ENCODE measurements at regions not wholly inside any gene's neighbourhood (a gene's known extent, or its start where the extent isn't known, plus 50 kb on each side); places are given as distances from the start of the nearest gene placed in this dataset.

DNA sequence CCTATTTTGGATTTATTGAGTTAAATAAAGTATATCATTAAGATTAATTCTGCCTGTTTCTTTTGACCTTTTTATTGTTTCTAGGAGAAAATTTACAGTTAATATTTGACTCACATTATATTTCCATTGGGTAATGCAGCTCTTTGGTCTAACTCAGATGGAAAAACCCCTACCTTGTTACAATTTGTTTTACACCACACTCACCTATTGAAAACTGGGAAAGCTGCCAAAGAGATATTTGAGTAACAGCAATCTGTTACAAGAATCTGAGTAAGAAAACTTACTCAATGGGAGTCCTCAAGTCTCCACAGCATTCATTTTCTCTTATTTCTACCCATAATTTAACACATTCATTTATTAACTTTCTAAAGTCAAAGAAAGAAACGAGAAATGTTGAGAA, 108.0 kb upstream of the TLL1 start:
- Mint-ChIP-seq H3K27me3 (ENCODE audit: low read depth) (no peaks in the 10 kb centered on the region), H3K9me3 (no peaks in the 10 kb centered on the region), H3K4me1 (ENCODE audit: low read depth) (no peaks in the 10 kb centered on the region), H3K27ac (no peak overlapping the region), H3K4me3 (no peak overlapping the region), H3K36me3 (ENCODE audit: low read depth) (no peaks in the 10 kb centered on the region)
- DNase-seq (ENCODE audit: low spot score) = no peak

DNA sequence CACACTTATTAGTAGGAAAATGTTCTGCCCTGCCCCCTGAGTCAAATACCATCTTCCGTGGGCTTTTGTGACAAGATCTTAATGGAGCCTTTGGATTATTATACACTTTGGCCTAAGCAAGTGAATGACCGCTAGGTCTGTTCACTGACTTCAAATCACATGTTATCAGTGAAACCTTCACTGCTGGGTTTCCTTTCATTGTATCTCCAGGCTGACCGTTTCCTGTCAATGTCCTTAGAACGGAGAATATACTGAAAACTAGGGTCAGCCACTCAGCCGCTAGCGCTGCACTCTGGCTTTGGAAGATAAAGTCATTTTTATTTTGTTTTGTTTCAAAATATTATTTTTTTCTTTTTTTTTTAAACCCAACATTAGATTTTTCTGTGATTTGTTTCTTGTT, 107.0 kb upstream of the TLL1 start:
- Mint-ChIP-seq H3K4me3 (no peak overlapping the region), H3K27ac (no peak overlapping the region), H3K36me3 (ENCODE audit: low read depth) (no peaks in the 10 kb centered on the region), H3K27me3 (ENCODE audit: low read depth) (no peaks in the 10 kb centered on the region), H3K9me3 (no peaks in the 10 kb centered on the region), H3K4me1 (ENCODE audit: low read depth) (no peaks in the 10 kb centered on the region)
- no peak for DNase-seq (ENCODE audit: low spot score)

DNA sequence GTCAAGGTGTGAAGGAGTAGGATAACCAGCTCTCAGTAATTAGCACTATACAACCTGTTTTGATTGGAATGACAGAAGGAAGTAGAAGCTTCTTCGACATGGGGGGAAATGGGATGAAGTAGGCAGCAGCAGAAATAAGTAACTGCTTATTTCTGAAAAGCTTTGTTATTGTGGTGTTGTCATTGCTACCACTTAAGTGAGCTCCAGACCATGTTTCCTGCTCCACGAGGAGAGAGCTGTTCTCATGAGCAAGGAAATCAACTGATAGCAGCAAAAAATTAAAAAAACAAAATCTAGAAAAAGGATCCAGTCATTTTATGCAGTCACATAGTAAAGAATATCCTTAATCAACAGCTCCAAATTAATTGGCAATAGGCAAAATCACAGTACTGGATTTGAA, 106.1 kb upstream of the TLL1 start:
- Mint-ChIP-seq H3K9me3 (no peaks in the 10 kb centered on the region), H3K27ac (no peak overlapping the region), H3K4me3 (no peak overlapping the region), H3K27me3 (ENCODE audit: low read depth) (no peaks in the 10 kb centered on the region), H3K36me3 (ENCODE audit: low read depth) (no peaks in the 10 kb centered on the region), H3K4me1 (ENCODE audit: low read depth) (no peaks in the 10 kb centered on the region)
- DNase-seq (ENCODE audit: low spot score) = no peak

DNA sequence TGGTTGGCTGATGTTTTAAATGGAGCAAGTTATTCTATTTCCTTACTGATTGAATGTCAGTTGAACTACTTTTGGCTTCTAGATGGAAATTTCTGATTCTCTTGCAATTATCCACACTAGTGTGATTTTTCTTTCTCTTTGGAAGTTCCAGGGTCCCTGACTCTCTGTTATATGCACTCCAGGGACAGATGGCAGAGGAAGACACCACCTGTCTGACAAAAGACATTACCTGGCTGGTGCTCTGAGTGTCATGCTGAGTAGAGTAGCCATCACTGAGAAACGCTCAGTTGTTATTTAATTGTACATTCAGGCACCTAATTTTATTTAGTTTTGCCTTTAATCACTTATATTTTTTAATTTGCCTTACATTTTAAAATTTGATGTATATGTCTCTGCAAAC, 105.4 kb upstream of the TLL1 start:
- Mint-ChIP-seq H3K27me3 (ENCODE audit: low read depth) (no peaks in the 10 kb centered on the region), H3K36me3 (ENCODE audit: low read depth) (no peaks in the 10 kb centered on the region), H3K4me1 (ENCODE audit: low read depth) (no peaks in the 10 kb centered on the region), H3K27ac (no peak overlapping the region), H3K4me3 (no peak overlapping the region), H3K9me3 (no peaks in the 10 kb centered on the region)
- DNase-seq (ENCODE audit: low spot score) = no peak

DNA sequence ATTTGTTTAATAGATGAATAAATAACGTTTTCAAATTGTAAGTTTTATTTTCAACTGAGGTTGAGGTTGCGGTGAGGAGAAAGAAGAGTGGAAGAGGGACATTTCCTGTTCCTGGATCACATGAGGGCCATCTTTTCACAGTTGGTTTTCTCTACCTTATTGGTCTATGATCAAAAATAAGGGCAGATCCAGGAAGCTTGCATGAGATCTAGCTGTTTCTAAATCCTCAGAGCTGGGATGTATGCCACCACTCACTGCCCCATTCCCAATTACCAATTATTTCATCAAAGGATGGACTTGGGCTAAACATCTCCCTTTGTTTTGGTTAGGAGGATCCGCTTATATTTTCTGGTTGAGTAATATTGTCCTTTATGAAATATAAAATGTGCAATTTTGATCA, 104.8 kb upstream of the TLL1 start:
- Mint-ChIP-seq H3K4me3 (no peak overlapping the region), H3K27ac (no peak overlapping the region), H3K4me1 (ENCODE audit: low read depth) (no peaks in the 10 kb centered on the region), H3K9me3 (no peaks in the 10 kb centered on the region), H3K36me3 (ENCODE audit: low read depth) (no peaks in the 10 kb centered on the region), H3K27me3 (ENCODE audit: low read depth) (no peaks in the 10 kb centered on the region)
- no peak for DNase-seq (ENCODE audit: low spot score)

DNA sequence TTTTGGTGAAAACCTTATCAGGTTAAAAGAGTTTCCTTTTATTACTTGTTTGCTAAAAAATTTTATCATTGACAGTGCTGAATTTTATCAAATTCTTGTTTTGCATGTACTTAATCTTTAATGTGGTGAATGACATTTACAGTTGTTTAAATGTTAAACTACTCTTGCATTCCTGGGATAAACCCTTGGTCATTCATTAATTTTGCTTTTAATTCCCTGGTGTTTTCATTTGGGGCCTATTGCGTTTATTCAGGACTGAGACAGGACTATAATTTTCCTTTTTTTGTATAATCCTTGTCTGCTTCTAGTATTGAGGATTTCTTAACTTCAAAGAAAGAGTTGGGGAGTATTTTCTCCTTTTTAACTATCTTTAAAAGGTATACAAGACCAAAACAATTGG, 98.7 kb upstream of the TLL1 start:
- no peaks in the 10 kb centered on the region for H3K27me3 Mint-ChIP-seq (ENCODE audit: low read depth)
- no peaks in the 10 kb centered on the region for H3K36me3 Mint-ChIP-seq (ENCODE audit: low read depth)
- no peak overlapping the region for H3K4me3 Mint-ChIP-seq
- DNase-seq (ENCODE audit: low spot score) = no peak
- no peak overlapping the region for H3K27ac Mint-ChIP-seq
- H3K4me1 Mint-ChIP-seq (ENCODE audit: low read depth) = no peaks in the 10 kb centered on the region
- H3K9me3 Mint-ChIP-seq = no peaks in the 10 kb centered on the region

DNA sequence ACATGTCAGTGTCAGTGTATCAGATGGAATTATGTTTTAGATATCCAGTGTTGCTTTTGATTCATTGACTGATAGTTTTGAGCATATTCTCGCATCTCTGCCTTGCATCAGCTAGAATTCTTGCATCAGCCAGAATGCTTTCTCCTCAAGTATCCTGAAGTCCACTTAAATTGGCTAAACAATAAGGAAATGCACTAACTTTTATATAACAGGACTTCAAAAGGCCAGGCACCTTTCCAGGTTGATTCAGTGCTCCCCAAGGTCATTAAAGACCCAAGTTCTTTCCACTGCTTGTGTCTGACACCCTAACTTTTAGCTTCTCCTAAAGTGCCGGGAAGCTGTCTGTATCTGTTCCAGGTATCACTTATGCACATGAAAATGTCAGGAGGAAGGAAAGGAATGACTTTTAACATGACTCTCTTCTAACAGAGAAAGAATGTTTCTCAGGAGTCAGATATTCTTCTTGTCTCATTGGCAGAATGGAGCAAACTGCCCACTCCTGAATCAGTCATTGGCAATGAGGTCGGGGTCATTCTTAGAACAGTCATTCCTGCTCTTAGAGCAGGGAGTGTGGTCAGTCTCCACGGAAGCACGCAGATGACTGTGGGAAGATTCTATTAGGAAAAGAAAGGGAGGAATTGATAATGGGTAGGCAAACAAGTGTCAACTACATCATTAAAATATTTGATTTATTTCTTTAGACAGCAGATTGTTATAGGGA, 92.9 kb upstream of the TLL1 start:
- Mint-ChIP-seq H3K4me3 (no peak overlapping the region), H3K36me3 (ENCODE audit: low read depth) (no peaks in the 10 kb centered on the region), H3K9me3 (no peaks in the 10 kb centered on the region), H3K27me3 (ENCODE audit: low read depth) (no peaks in the 10 kb centered on the region), H3K4me1 (ENCODE audit: low read depth) (no peaks in the 10 kb centered on the region), H3K27ac (no peak overlapping the region)
- no peak for DNase-seq (ENCODE audit: low spot score)

DNA sequence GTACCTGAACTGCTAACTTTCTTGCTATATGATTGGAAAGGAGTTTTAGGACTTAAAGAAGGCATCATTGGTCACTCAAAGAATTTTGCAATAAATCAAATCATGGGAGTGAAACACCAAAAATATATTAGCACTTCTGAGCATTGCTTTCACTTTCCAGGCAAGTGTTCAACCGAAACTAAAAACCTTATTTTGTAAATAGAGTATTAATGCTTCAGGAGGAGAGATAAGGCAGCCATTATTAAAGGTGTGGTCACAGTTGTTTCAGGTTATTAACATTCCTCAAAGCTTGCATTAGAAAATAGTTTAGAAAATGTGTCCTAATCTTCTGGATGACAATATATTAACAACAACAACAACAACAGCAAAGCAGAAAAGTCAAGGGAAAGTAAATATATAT, 92.3 kb upstream of the TLL1 start:
- no peaks in the 10 kb centered on the region for H3K27me3 Mint-ChIP-seq (ENCODE audit: low read depth)
- no peak overlapping the region for H3K4me3 Mint-ChIP-seq
- no peak overlapping the region for H3K27ac Mint-ChIP-seq
- no peak for DNase-seq (ENCODE audit: low spot score)
- H3K9me3 Mint-ChIP-seq = no peaks in the 10 kb centered on the region
- no peaks in the 10 kb centered on the region for H3K36me3 Mint-ChIP-seq (ENCODE audit: low read depth)
- H3K4me1 Mint-ChIP-seq (ENCODE audit: low read depth) = no peaks in the 10 kb centered on the region

DNA sequence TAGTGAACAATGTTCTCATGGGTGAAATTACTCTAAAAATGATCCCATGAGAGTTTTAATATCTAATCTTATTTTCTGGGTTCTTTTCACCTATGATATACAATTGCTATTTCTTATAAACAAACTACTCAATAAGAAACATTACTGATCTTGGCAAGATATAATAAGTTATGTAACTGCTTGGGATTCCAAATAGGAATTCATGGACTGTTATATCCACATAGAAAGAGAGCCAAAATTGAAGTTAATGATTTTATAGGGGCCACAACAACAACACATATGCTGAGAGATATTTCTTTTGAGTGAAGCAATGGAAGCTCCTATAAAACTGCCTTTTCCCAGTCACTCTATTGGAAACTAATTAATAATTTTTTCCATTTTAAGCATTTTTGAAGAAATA, 90.4 kb upstream of the TLL1 start:
- Mint-ChIP-seq H3K4me3 (no peak overlapping the region), H3K27me3 (ENCODE audit: low read depth) (no peaks in the 10 kb centered on the region), H3K27ac (no peak overlapping the region), H3K4me1 (ENCODE audit: low read depth) (no peaks in the 10 kb centered on the region), H3K9me3 (no peaks in the 10 kb centered on the region), H3K36me3 (ENCODE audit: low read depth) (no peaks in the 10 kb centered on the region)
- DNase-seq (ENCODE audit: low spot score) = no peak

DNA sequence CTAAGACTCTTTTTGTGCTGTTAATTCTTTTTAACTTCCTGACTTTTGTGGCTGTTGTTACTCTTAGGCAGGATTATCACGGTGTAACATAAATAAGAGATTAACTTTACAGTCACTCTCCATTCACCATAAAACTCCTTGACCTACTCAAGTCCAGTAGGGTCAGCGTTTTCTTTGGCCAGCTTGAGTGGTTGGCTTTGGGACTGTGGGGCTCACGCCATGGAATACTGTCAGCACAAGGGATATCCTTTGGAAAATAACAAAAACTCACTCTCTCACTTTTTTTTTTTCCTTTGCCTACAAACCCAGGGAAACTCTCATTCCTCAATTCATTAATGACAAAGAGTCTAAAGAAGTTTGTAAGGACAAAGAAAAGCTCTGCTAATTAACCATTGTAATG, 89.4 kb upstream of the TLL1 start:
- Mint-ChIP-seq H3K9me3 (no peaks in the 10 kb centered on the region), H3K4me1 (ENCODE audit: low read depth) (no peaks in the 10 kb centered on the region), H3K27ac (no peak overlapping the region), H3K4me3 (no peak overlapping the region), H3K36me3 (ENCODE audit: low read depth) (no peaks in the 10 kb centered on the region), H3K27me3 (ENCODE audit: low read depth) (no peaks in the 10 kb centered on the region)
- DNase-seq (ENCODE audit: low spot score) = no peak

DNA sequence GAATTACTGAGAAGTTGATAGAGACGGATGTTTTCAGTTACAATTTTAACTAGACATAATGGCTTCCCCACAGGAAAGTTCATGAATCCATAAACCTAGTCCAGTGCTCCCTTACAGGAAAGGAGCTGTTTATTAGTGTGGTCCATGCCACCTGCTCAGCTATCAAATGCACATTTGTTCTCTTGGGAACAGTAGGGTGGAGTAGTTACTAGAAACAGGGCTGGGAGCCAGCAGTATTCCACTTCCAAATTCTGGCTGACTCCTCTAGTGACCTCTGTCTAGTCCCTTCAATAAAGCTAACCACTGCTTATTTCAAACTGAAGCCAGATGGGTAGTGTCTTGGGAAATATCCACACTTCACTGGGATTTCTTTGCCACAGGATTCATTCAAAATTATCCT, 88.4 kb upstream of the TLL1 start:
- H3K27ac Mint-ChIP-seq = no peak overlapping the region
- no peak for DNase-seq (ENCODE audit: low spot score)
- no peak overlapping the region for H3K4me3 Mint-ChIP-seq
- no peaks in the 10 kb centered on the region for H3K4me1 Mint-ChIP-seq (ENCODE audit: low read depth)
- H3K36me3 Mint-ChIP-seq (ENCODE audit: low read depth) = no peaks in the 10 kb centered on the region
- H3K27me3 Mint-ChIP-seq (ENCODE audit: low read depth) = no peaks in the 10 kb centered on the region
- H3K9me3 Mint-ChIP-seq = no peaks in the 10 kb centered on the region

DNA sequence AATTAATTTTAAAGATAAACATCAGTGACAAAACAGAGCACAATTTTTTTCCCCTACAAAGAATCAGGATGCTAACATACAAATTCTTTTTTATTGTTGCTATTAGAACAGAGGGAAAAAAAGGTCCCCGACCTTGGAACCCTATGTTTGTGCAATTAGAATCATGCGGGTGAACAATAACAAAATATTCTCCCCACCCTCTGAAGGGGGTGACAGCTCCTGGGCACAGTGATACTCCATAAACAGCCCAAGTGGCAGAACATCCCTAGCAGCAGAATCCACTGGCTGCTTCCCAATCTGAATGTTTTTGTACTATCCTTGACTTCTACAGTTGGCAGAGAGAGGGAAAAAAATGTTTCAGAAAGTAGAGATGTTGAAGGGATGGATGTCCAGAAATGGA, 87.7 kb upstream of the TLL1 start:
- no peak overlapping the region for H3K27ac Mint-ChIP-seq
- H3K36me3 Mint-ChIP-seq (ENCODE audit: low read depth) = no peaks in the 10 kb centered on the region
- H3K4me3 Mint-ChIP-seq = no peak overlapping the region
- no peaks in the 10 kb centered on the region for H3K4me1 Mint-ChIP-seq (ENCODE audit: low read depth)
- no peak for DNase-seq (ENCODE audit: low spot score)
- H3K9me3 Mint-ChIP-seq = no peaks in the 10 kb centered on the region
- H3K27me3 Mint-ChIP-seq (ENCODE audit: low read depth) = no peaks in the 10 kb centered on the region

DNA sequence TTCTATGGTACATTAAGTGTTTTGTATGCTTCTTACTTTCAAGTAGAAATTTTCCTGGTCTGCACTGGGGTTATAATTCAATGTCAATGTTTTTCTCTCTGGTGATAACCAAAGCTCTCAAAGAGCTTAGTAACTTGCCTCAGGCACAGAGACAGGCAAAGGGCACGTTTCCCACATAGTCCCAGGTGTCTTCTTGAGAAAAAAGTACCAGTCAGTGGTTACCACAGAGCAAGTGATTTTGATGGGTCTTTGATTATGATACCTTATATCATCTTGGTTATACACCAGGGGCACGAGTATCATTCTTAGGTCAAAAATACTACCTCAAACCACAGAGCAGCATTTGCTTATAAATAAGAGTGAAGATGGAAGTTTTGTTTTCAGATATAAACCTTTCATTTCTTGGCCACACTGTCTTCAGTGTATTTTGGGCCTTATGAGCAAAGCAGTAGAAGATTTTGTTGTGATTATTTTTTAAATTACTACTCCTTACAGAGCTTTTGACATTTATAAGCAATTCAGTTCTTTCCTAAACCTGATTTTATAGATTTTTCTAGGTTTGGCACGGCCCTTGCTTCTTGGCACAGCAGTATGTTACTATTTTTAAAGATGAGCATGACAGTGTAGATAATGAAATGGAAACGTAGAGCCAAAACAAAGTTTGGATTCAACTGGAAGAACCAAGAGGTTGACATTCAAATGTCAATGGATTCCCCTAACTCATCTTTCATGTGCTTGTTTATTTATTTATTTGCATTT, 85.3 kb upstream of the TLL1 start:
- Mint-ChIP-seq H3K4me1 (ENCODE audit: low read depth) (no peaks in the 10 kb centered on the region), H3K36me3 (ENCODE audit: low read depth) (no peaks in the 10 kb centered on the region), H3K27me3 (ENCODE audit: low read depth) (no peaks in the 10 kb centered on the region), H3K27ac (no peak overlapping the region), H3K9me3 (no peaks in the 10 kb centered on the region), H3K4me3 (no peak overlapping the region)
- no peak for DNase-seq (ENCODE audit: low spot score)

DNA sequence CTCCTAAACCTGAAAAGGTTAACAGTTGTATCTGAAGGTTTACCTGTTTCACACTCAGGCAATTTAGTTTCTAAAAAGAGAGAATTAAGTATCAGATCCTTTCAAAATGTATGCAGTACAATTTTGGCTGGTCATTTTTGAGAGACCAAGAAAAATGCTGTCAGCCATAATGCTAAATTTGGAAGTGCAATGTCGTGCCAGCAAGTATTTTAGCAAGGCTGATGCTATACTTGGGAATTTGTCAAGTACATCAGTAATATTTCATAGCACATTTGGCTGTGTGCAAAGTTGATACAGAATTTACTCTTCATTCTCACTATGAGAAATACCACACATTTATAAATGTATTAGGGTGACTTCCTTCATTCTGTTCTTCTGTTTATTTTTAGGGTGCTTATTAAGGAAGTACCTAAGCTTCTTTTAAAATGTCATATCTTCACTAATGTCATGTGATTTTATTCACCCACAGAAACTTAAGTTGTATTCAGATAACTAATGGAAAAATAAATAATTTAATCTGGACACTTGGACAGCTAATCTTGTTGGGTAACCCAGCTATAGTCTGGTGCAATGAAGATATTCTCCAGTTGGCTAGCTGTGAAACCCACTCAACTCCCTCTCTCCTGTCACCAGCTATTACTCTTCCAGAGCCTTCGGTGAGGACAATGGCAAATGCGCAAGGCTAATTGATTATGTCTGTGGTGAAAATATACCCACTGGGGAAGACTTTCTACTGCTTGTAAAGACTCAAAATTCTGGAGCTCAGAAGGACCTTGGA, 84.2 kb upstream of the TLL1 start:
- no peaks in the 10 kb centered on the region for H3K9me3 Mint-ChIP-seq
- H3K36me3 Mint-ChIP-seq (ENCODE audit: low read depth) = no peaks in the 10 kb centered on the region
- H3K4me3 Mint-ChIP-seq = no peak overlapping the region
- no peaks in the 10 kb centered on the region for H3K27me3 Mint-ChIP-seq (ENCODE audit: low read depth)
- H3K4me1 Mint-ChIP-seq (ENCODE audit: low read depth) = no peaks in the 10 kb centered on the region
- DNase-seq (ENCODE audit: low spot score) = no peak
- H3K27ac Mint-ChIP-seq = no peak overlapping the region
